ENCODE measurements at regions not wholly inside any gene's neighbourhood (a gene's known extent, or its start where the extent isn't known, plus 50 kb on each side); places are given as distances from the start of the nearest gene placed in this dataset.

DNA sequence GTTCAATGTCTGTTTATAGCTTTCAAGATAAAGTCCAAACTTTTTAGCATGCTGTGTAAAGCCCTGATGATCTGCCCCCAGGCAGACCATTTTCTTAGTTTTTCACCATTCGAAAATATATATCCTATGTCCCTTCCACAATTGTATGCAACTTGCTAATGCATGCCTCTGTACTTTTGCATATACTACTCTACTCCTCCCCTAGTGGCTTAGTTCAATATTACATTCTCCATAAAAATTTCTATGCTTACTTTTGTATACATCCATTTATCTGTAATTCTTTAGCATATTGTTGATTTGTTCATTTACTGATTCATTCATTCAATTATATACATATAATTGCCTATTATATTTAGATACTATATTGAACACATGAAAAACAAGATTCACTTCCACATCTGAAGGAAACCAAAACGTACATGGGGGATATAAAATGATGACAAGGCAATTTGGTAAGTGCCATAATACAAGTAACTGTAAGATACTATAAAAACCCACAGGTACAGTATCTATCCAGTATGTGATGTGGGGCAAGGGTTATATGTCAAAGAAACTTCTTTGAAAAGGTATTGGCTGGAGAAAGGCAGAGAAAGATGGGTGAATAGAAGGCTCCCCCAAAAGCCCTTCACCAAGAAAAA, 902.5 kb downstream of the FAM133A start:
- Histone ChIP-seq H2BK15ac (ENCODE audit: low read length) (no peak overlapping the region), H3K79me1 (ENCODE audit: low read depth, low read length) (no peaks in the 10 kb centered on the region), H2AK5ac (ENCODE audit: low read depth, low read length) (no peak overlapping the region), H3K4me3 (ENCODE audit: extremely low read depth in 1 of 4, insufficient read depth in 2 of 4, low read depth in 3 of 4, low read length in 4 of 4) (no peak overlapping the region), H3K79me2 (ENCODE audit: control insufficient read depth in 1 of 2, insufficient read depth in 2 of 2, low read length in 2 of 2) (no peaks in the 10 kb centered on the region), H3K27ac (ENCODE audit: low read depth, low read length) (no peak overlapping the region), H4K8ac (ENCODE audit: extremely low read depth, insufficient read depth, low read length) (no peak overlapping the region), H2BK120ac (replicated peaks; ENCODE audit: low read depth, low read length) (no peak overlapping the region), H4K91ac (replicated peaks; ENCODE audit: insufficient read length, low read length) (no peak overlapping the region), H3K14ac (ENCODE audit: insufficient read length) (no peak overlapping the region), H2BK12ac (ENCODE audit: low read depth, low read length) (no peak overlapping the region), H3K4me2 (ENCODE audit: insufficient read depth in 1 of 2, low read depth in 2 of 2, low read length in 2 of 2) (no peak overlapping the region), H3K4me1 (replicated peaks in 1 of 4; ENCODE audit: control insufficient read depth in 3 of 4, insufficient read depth in 4 of 4, low read length in 3 of 4) (no peaks in the 10 kb centered on the region), H2AFZ (ENCODE audit: low read length) (no peak overlapping the region), H3K9ac (replicated peaks in 1 of 4; ENCODE audit: extremely low read depth in 1 of 4, low read depth in 3 of 4, low read length in 3 of 4) (no peak overlapping the region), H3K27me3 (replicated peaks in 1 of 4; ENCODE audit: control insufficient read depth in 3 of 4, extremely low read depth in 1 of 4, insufficient read depth in 3 of 4, low read length in 3 of 4) (no peaks in the 10 kb centered on the region), H3K18ac (ENCODE audit: extremely low read depth, low read length) (no peak overlapping the region), H2BK5ac (ENCODE audit: low read depth, low read length) (no peak overlapping the region), H4K20me1 (replicated peaks in 1 of 2; ENCODE audit: control insufficient read depth in 1 of 2, insufficient read depth in 2 of 2, low read length in 2 of 2) (no peaks in the 10 kb centered on the region), H3K4ac (replicated peaks; ENCODE audit: insufficient read length, low read depth, low read length) (no peak overlapping the region), H2BK20ac (ENCODE audit: low read length) (no peak overlapping the region), H3K36me3 (ENCODE audit: control insufficient read depth in 2 of 4, insufficient read depth in 4 of 4, low read length in 3 of 4) (no peaks in the 10 kb centered on the region), H3K23ac (ENCODE audit: insufficient read length) (no peak overlapping the region), H3K56ac (replicated peaks; ENCODE audit: insufficient read length, low read depth, low read length) (no peak overlapping the region), H3K9me3 (ENCODE audit: insufficient read depth in 2 of 2, low read depth in 1 of 2, low read length in 1 of 2) (no peaks in the 10 kb centered on the region), H3K23me2 (ENCODE audit: low read depth, low read length) (no peaks in the 10 kb centered on the region), H4K5ac (ENCODE audit: insufficient read length, low read depth, low read length) (no peak overlapping the region)
- no peak for FAIRE-seq
- 65% methylated on average over 2 of the region's 2 CpGs; no CpG with 5 or more reads in 1 of the 2 experiments for WGBS, 2 experiments (ENCODE audit: extremely low coverage in 1 of 2, insufficient coverage in 1 of 2, insufficient read length in 1 of 2, insufficient replicate concordance in 2 of 2, low coverage in 1 of 2, low lambda C conversion rate in 2 of 2, missing lambda C conversion rate in 1 of 2)
- ChIA-PET POLR2A (ENCODE audit: partially characterized antibody) (no interaction called here), CTCF (ENCODE audit: partially characterized antibody) (no interaction called here)
- TF ChIP-seq SIN3A (conservative IDR thresholded peaks at IDR 0.05 in 1 of 2, IDR thresholded peaks at IDR 0.05 in 1 of 2; ENCODE audit: low read depth in 1 of 2, low read length in 2 of 2) = no peak
- TF ChIP-seq NANOG (IDR thresholded peaks at IDR 0.05; ENCODE audit: insufficient read depth, low read depth, low read length, poor library complexity, severe bottlenecking) = no peak
- peak; percentile 7; the same call in 1 of the 2 replicates for TF ChIP-seq MAFK (IDR thresholded peaks at IDR 0.05; ENCODE audit: low read depth, low read length)
- no peak for TF ChIP-seq CREB1 (IDR thresholded peaks at IDR 0.05)
- TF ChIP-seq EGR1 (IDR thresholded peaks at IDR 0.05; ENCODE audit: borderline replicate concordance, low read depth, low read length) = no peak
- TF ChIP-seq RBBP5 (IDR thresholded peaks at IDR 0.05; ENCODE audit: borderline replicate concordance, low read depth, low read length) = no peak
- no peak for DNase-seq (ENCODE audit: low read depth in 1 of 2, low spot score in 2 of 2)

Measured in H1 (cell line).